ENCODE measurements at regions not wholly inside any gene's neighbourhood (a gene's known extent, or its start where the extent isn't known, plus 50 kb on each side); places are given as distances from the start of the nearest gene placed in this dataset.
A peak's percentile ranks its signal among the peaks of the same experiment; 100 is the strongest.
"Not testable (repeated sequence)": the region's sequence is repeated elsewhere in the genome, so short reads cannot be mapped to it uniquely, and the experiment has no call there.

- no peak for DNase-seq
These were observed 195.4 kb upstream of the MAMLD1 start for GRCh38 chrX:150167482-150168324.

GRCh38 chrX:150182161-150182560, 181.0 kb upstream of the MAMLD1 start:
- DNase-seq: no peak

DNA sequence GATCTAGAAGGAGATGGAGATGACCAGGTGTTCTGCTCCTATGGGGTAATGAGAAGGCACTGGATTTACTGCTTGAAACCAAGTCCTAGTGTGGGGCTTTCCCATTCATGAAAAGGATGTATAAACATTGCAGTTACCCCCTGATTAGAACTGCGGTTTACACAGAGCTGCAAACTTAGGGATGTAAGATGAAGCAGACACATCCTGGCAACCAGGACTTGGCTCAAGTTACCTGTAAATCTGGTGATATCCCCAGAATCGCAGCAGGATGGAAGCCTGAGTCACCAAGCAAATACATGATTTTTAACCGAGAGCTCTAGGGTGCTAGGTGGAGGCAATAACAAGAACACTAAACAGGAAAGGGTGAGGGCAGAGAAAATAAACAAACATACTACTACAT, 178.6 kb upstream of the MAMLD1 start:
- no peak for DNase-seq

DNA sequence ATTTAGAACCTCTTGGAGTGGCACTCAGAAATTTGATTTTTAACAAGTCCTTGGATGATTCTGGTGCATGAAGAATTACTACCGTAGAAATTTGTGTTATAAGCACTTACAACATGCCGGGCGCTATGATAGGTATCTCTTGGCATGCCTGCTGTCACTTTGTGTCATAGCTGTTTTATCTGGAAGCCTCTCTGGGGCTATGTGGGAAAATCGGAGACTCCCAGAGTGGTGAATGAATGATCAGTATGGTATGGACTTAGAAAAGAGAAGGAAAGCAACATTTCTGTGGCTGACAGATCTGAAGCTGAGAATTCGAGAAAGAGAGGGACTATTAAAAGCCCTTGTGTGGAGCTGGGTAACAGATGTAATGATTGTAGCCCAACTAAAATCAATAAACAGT, 177.4 kb upstream of the MAMLD1 start:
- no peak for DNase-seq

DNA sequence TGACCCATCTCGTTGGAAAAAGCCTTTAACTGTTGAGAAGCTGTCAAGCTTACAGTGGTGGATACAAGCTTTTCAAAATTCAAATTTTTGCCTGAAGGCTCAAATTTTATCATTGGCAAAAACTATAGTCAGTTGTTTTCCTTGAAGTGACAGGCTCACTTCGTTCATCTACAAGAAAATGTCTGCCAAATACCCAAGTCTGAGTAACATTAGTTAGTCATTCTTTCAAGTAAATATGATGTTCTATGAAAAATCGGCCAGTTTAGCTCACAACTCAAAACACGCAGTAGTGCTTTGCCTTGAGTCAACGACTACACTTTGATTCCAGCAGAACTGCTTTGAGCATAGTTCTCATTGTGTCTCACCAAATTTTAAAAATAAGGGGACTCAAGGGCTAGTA, 170.3 kb upstream of the MAMLD1 start:
- DNase-seq: no peak

- no peak for DNase-seq
These were observed 166.8 kb upstream of the MAMLD1 start for GRCh38 chrX:150196285-150196684.

DNA sequence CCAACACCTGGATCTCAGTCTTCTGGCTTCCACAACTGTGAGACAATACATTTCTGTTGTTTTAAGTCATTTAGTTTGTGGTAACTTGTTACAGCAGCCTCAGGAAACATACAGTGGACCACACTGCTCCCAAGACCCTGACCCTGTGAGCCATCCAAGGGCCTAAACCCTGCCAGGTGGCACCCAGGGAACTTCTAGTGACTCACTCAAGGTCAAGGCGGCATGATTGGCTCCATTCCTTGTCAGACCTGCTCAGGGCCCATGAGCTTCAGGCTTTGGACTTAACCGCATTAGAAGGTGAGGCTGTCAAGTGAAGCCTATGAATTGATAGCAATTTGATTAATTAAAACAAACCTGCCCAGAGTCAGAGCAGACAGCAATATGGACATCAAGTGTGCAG, 165.7 kb upstream of the MAMLD1 start:
- DNase-seq: no peak

DNA sequence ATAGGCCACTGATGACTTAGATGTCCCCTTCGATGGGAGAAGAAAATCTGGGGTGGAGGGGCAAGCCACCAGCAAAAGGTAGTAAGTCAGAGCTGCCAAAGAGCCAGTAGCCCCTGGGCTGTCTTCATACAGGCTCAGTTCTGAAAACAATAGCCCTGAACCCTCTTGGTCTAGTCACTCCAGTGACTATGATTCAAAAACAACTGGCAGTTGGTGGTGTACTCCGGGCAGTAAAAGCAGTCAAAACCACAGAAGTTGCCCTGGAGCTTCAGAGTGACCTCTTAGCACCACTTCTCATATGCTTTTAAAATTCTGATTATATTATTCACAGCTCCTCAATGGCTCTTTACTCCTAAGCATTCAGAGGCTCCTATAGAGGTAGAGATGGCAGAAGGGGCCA, 164.3 kb upstream of the MAMLD1 start:
- no peak for DNase-seq

GRCh38 chrX:150199181-150199580, 163.9 kb upstream of the MAMLD1 start:
- no peak for DNase-seq

DNA sequence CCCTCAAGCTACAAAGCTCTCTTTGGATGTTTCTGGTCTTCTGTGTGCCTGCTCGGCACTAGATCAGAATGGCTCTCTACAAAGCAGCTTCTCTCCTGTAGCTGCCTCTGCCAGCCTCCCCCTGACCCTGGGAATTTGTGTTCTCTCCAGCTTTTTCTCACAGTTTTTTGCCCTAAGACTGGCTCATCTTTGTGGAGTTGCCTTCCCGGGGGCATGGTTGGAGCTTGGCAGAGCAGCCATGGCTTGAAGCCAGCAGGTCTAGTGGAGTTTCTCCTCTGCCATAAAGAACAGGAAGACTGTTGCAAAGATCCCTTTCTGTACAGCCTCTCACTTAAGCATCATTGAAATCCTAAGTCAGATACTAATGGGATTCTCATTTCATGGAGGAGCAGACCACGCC, 163.3 kb upstream of the MAMLD1 start:
- DNase-seq: no peak

DNA sequence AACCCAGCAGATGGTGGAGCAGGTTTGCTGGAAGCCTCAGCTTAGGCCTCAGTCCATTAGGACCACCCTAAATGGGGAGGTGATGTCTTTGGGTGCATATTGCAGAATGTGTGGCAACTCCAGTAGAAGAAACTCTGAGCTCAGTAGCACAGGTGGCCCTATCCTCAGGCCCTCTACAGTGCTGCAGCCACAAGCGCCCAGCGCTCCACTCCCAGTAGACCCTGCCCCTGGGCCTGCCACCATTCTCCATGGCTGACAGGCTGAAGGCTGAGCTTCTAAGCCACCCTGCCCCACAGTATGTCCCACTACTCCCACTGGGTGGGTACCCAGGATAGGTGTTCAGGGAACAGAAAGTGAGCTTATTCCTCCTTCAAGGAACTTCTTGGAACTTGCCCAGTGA, 162.8 kb upstream of the MAMLD1 start:
- no peak for DNase-seq

- peak; percentile 8 for DNase-seq
These were observed 162.3 kb upstream of the MAMLD1 start for GRCh38 chrX:150200820-150201287.

- DNase-seq: no peak
These were observed 161.7 kb upstream of the MAMLD1 start for GRCh38 chrX:150201391-150201790.

GRCh38 chrX:150201841-150202240, 161.3 kb upstream of the MAMLD1 start:
- DNase-seq: no peak

DNA sequence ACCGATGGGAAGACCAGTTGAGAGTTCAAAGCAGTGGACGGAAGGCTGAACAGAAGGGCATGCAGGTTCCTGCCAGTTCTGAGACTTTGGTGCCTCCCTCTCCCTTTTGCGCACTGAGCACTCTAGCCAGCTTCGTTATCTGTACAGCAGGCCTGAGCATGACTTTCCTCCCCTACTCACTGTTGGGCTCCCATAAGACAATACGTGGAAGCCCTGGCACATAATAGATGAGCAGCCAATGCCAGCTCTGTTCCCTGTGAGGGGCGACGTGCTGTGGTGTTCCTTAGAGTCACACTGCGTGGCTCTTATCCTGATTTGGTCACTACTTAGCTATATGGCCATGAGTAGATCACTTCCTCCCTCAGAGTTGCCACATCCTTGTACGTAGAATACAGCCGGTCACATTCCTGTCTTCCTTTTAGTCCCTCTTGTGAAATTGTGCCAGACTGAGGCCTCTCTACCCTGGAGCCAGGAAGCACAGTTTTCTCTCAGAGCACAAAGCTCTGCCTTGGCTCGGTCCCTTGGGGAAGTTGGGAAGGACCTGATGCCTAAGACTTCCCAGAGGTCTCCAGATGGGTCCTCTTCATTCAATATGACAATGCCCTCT, 160.4 kb upstream of the MAMLD1 start:
- DNase-seq: no peak

DNA sequence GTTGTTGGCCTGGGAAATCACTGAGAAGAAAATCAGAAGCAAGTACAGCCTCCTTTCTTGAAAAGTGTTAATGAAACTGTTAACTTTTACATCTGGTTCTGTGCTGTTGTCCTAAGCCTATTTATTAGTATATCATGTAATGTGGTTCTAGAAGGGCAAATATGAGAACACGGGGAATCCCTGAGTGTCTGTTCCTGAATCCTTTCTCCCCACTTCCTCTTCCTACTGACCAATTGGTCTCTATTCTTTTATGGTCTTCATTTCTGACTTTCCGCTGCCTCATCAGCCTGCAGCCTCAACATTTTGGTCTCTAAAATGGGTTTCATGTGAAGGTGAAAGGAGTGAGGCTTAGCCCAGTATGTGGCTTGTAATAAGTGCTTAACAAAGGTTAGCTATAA, 159.9 kb upstream of the MAMLD1 start:
- no peak for DNase-seq

DNA sequence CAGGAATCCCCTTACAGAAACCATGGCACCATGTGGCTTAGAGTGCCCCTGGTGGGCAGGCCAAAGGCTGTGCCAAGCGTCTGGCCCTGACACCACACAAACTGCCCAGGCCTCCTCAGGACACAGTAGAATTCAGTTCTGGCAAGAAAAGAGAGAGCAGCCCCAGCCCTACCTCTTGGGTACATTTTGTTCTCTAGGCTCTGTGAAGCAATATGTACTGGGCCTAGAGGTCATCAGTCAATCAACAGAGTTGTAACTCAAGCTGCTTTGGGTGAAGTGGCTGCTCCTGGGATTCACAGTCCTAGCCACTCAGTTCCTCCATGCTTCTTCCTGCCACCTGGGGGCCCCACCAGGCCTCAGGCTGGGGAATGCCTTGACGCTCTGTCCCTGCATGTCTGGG, 158.1 kb upstream of the MAMLD1 start:
- no peak for DNase-seq

GRCh38 chrX:150207733-150208132, 155.4 kb upstream of the MAMLD1 start:
- DNase-seq: no peak

GRCh38 chrX:150211988-150212387, 151.1 kb upstream of the MAMLD1 start:
- DNase-seq: no peak

- no peak for DNase-seq
These were observed 150.2 kb upstream of the MAMLD1 start for GRCh38 chrX:150212672-150213480.

GRCh38 chrX:150213481-150214030, 149.6 kb upstream of the MAMLD1 start:
- no peak for DNase-seq

GRCh38 chrX:150216000-150216399, 147.1 kb upstream of the MAMLD1 start:
- DNase-seq: not testable (repeated sequence)

DNA sequence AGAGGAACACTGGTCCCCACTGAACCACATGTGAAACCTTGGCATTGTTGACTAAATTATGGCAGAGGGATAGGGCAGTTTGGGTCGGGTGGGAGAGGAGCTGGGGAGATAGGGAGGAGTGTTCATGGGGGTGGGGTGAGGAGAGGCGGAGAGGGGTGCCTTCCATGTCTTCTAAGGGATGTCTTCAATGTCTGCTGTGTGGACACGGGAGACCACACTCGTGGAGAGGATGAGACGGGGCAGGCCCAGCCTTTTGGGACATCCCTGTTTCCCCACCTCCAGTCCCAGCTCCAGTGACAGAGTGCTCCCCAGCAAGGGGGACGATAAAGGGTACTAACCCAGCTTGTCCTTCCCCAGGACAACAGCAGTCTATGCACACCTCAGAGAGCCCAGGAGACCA, 146.4 kb upstream of the MAMLD1 start:
- DNase-seq: no peak

Data from CD4-positive, alpha-beta T cell treated with Interleukin-4 for 4 hours (primary cell).